KBM-7 (cell line): ENCODE measurements at regions not wholly inside any gene's neighbourhood (a gene's known extent, or its start where the extent isn't known, plus 50 kb on each side); places are given as distances from the start of the nearest gene placed in this dataset.

Experiments
- DNase-seq: peaks from one replicate; pipeline ENCODE4 v3.0.0-alpha.2; 2015
- in situ Hi-C: fragments of 300-500 bp; cut with MboI; formaldehyde crosslinking; loops from 2 replicates; pipeline ENCODE4 v1.14.3; 2020; ENCODE audit warnings: low sequenced_read_pairs, low pct_unique_long_range_greater_than_20kb, mixed read lengths

- DNase-seq: no peak
- in situ Hi-C loops: no loop called here
Measured at GRCh38 chr3:65078748-65079147, 390.9 kb upstream of the ADAMTS9 start.

- no peak for DNase-seq
- in situ Hi-C loops: no loop called here
Measured at GRCh38 chr3:65077124-65077523, 389.3 kb upstream of the ADAMTS9 start.

GRCh38 chr3:65070968-65071367 is 383.2 kb upstream of the ADAMTS9 start:
- in situ Hi-C loops: no loop called here
- no peak for DNase-seq

GRCh38 chr3:65060904-65061303 is 373.1 kb upstream of the ADAMTS9 start:
- in situ Hi-C loops: no loop called here
- no peak for DNase-seq

- no peak for DNase-seq
- in situ Hi-C loops: no loop called here
Measured at GRCh38 chr3:65052101-65052500, 364.3 kb upstream of the ADAMTS9 start.

GRCh38 chr3:65048151-65048550 is 360.4 kb upstream of the ADAMTS9 start:
- DNase-seq: no peak
- in situ Hi-C loops: no loop called here

- in situ Hi-C loops: no loop called here
Measured at GRCh38 chr3:65045138-65045537, 357.3 kb upstream of the ADAMTS9 start.

GRCh38 chr3:65044401-65044800 is 356.6 kb upstream of the ADAMTS9 start:
- no peak for DNase-seq
- in situ Hi-C loops: no loop called here

More at GRCh38 chr3:65045138-65045537, 357.3 kb upstream of the ADAMTS9 start:
- no peak for DNase-seq

GRCh38 chr3:65042675-65043074 is 354.9 kb upstream of the ADAMTS9 start:
- in situ Hi-C loops: no loop called here
- DNase-seq: no peak

GRCh38 chr3:65039754-65040210 is 352.0 kb upstream of the ADAMTS9 start:
- DNase-seq: no peak
- in situ Hi-C loops: no loop called here

GRCh38 chr3:65037861-65038260 is 350.1 kb upstream of the ADAMTS9 start:
- DNase-seq: no peak
- in situ Hi-C loops: no loop called here

- in situ Hi-C loops: no loop called here
- DNase-seq: no peak
Measured at GRCh38 chr3:65035246-65035645, 347.4 kb upstream of the ADAMTS9 start.

- in situ Hi-C loops: no loop called here
- DNase-seq: no peak
Measured at GRCh38 chr3:65033576-65033975, 345.8 kb upstream of the ADAMTS9 start.

GRCh38 chr3:65030847-65031463 is 343.2 kb upstream of the ADAMTS9 start:
- DNase-seq: peak; percentile 1
- in situ Hi-C loops: no loop called here

- in situ Hi-C loops: no loop called here
- no peak for DNase-seq
Measured at GRCh38 chr3:65030014-65030627, 342.3 kb upstream of the ADAMTS9 start.

- in situ Hi-C loops: no loop called here
- no peak for DNase-seq
Measured at GRCh38 chr3:65029130-65029529, 341.3 kb upstream of the ADAMTS9 start.

GRCh38 chr3:65028024-65028423 is 340.2 kb upstream of the ADAMTS9 start:
- in situ Hi-C loops: no loop called here
- no peak for DNase-seq

- no peak for DNase-seq
- in situ Hi-C loops: no loop called here
Measured at GRCh38 chr3:65027335-65027734, 339.5 kb upstream of the ADAMTS9 start.

- DNase-seq: no peak
- in situ Hi-C loops: no loop called here
Measured at GRCh38 chr3:65026151-65026550, 338.4 kb upstream of the ADAMTS9 start.

- in situ Hi-C loops: no loop called here
- no peak for DNase-seq
Measured at GRCh38 chr3:65024148-65024547, 336.3 kb upstream of the ADAMTS9 start.
